ENCODE measurements at regions not wholly inside any gene's neighbourhood (a gene's known extent, or its start where the extent isn't known, plus 50 kb on each side); places are given as distances from the start of the nearest gene placed in this dataset.

DNA sequence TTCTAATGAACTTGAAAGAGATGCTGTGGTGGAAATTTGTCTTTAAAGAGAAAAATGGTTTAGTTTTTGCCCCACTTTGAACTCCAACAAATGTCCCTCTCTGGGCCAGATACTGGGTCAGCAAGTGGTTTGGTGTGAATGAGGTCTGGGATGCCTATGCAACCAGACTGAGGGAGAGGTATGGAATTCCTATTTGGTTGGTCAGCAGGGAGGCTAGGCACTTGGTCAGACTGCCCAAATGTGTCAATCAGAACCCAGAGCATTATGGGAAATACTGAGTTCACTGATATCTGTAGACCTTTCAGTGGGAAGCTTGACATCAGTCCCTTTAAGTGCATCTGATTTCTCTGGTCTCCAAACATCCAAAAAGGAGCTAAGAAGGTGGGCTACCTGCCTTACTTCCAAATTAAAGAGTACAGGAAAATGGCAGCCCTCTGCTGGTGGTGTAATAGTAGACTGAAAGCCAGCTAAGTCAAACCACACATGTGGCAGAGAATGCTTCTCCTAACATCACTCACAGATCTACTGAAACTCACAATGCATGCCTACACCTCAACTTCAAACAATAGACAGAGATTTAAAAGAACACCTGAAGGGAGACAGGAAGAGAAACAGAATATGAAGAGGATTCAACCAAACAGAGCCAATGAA lies 510.1 kb downstream of the PLA2G4A start:
- TF ChIP-seq EP300 (conservative IDR thresholded peaks at IDR 0.05; ENCODE audit: poor library complexity, severe bottlenecking) (no peak), EZH2 (IDR thresholded peaks at IDR 0.05; ENCODE audit: borderline replicate concordance, insufficient read depth, low read length, poor library complexity, severe bottlenecking) (no peak), RAD21 (conservative IDR thresholded peaks at IDR 0.05) (no peak), MXI1 (conservative IDR thresholded peaks at IDR 0.05; ENCODE audit: poor library complexity, severe bottlenecking) (no peak), SMC3 (conservative IDR thresholded peaks at IDR 0.05; ENCODE audit: poor library complexity) (no peak), TAF1 (IDR thresholded peaks at IDR 0.05; ENCODE audit: low read depth) (no peak)
- TF ChIP-seq, protein P1, sequence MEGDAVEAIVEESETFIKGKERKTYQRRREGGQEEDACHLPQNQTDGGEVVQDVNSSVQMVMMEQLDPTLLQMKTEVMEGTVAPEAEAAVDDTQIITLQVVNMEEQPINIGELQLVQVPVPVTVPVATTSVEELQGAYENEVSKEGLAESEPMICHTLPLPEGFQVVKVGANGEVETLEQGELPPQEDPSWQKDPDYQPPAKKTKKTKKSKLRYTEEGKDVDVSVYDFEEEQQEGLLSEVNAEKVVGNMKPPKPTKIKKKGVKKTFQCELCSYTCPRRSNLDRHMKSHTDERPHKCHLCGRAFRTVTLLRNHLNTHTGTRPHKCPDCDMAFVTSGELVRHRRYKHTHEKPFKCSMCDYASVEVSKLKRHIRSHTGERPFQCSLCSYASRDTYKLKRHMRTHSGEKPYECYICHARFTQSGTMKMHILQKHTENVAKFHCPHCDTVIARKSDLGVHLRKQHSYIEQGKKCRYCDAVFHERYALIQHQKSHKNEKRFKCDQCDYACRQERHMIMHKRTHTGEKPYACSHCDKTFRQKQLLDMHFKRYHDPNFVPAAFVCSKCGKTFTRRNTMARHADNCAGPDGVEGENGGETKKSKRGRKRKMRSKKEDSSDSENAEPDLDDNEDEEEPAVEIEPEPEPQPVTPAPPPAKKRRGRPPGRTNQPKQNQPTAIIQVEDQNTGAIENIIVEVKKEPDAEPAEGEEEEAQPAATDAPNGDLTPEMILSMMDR (IDR thresholded peaks at IDR 0.05; ENCODE audit: poor library complexity, severe bottlenecking): no peak
